ENCODE measurements at regions not wholly inside any gene's neighbourhood (a gene's known extent, or its start where the extent isn't known, plus 50 kb on each side); places are given as distances from the start of the nearest gene placed in this dataset.

DNA sequence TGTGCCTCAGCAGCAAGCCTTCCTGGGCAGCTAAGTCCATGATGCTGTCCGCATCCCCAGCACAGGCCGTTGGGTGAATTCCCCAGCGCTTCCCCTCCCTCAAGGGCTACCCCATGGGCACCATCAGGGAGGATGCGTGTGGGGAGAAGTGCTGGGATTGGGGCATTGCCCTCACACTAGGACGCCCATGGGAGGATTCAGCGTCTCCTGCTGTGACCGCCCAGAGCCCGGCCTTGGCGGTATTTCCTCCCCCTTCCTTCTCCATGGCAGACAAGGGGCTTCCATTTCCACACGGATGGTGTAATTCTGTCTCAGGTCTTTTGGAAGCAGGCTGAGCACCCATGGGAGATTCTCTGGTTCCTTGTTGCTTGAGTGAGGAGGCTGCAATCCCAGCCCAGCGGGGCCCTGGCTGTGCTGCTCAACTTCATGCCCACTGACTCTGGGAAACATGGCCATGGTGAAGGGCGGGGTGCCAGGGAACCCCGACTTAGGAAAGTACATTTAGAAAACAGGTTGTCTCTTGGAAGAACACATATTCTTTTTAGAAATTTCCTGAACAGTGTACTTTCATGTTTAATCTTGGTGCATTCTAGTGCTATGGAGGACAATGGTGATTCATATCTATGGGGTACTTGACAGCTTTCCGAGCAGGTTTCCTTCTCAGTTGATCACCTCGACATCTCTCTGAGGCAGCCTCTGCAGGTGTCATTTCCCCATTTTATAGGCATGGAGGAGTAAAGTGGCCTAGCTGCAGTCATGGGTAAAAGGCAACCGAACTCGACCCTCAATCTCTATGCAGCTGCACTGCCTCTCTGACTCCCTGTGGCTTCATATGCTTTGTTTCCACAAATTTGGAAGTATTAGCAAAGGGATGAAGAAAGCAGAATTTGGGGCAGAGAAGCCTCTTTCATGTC, 178.2 kb upstream of the CST7 start:
- DNase-seq, result no peak
- in situ Hi-C loops (cut with HindIII; ENCODE audit: low pct_ligation_motif_present, low pct_unique_long_range_greater_than_20kb, low sequenced_read_pairs), result no loop called here

DNA sequence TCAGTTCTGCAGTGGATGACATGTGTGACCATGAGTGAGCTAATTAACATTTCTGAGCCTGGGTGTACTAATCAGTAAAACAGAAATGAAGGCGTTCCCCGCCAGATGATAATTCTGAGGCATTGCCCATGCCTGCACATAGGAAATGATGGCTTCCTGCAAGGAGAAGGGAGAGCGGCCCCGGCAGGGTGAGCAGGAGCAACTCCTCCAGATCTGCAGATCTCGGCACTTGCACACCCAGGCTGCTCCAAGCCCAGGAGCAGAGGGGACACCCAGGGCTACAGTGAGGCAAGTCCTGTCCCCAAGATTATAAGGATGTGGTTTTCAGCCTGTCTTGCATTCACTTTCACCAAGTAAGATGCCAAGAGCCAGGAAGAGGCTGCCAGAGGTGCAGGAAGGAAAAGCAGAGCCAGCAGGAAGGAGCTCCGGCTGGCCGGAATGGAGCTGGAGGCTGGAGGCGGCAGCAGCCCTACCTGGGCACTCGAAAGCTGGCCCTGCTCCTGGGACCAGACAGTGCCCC, 177.5 kb upstream of the CST7 start:
- in situ Hi-C loops (cut with HindIII; ENCODE audit: low pct_ligation_motif_present, low pct_unique_long_range_greater_than_20kb, low sequenced_read_pairs), result no loop called here
- DNase-seq, result no peak

DNA sequence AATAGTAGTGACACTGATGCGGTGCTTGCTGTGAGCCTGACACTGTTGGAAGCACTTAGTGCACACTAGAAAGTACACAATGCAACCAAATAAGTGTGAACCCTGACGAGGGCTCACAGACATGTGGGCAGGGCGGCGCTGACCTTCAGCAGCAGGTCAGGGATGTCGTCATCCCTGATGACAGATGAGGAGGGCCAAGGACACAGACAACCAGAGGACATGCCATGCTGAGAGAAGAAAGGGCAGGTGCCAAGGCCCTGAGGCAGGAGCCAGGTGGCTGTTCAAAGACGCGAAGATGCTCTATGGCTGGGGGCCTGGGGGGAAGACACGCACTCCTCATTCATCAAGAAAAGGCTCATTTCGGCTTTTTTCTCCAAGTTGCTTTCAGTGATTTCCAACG, 176.4 kb upstream of the CST7 start:
- DNase-seq, result no peak
- in situ Hi-C loops (cut with HindIII; ENCODE audit: low pct_ligation_motif_present, low pct_unique_long_range_greater_than_20kb, low sequenced_read_pairs), result no loop called here

DNA sequence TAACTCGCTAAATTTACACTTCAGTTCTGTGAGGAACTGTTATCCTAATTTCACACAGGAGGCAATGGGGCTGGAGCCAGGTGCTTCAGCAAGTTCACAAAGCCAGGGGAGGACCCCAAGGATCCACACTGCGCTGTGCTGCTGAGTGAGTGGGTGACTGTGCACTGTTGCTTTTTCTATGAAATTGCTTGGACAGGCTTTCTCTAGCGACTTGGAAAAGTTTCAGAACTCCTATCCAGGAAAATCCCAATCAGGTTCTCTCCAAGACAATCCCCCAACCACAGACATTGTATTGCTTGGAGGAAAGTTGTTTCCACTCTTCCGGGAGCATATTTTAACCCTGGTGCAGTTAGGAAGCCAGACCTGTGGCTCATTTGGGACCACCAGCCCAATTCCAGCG, 175.9 kb upstream of the CST7 start:
- no peak for DNase-seq
- in situ Hi-C loops (cut with HindIII; ENCODE audit: low pct_ligation_motif_present, low pct_unique_long_range_greater_than_20kb, low sequenced_read_pairs), result no loop called here

DNA sequence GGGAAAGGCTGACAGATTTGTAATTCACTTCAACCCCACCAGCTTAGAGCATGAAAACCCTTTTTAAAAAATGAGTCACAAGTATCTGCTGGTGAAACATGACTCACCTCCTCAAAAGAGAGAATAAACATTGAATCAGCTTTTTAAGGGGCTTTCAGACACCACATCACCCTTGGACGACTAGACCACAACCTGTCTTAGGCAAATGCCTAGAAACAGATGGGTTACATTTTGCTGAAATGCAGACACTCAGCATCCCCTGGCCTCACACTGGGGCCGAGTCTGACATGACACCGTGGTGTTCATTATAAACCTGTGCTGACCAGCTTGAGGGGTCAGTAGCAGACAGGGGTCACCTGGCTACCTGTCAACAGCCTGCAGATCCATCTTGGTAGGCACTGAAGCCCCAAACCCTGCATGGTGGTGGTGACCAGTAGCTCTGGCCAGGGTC, 175.3 kb upstream of the CST7 start:
- in situ Hi-C loops (cut with HindIII; ENCODE audit: low pct_ligation_motif_present, low pct_unique_long_range_greater_than_20kb, low sequenced_read_pairs), result no loop called here
- DNase-seq, result peak; percentile 43

DNA sequence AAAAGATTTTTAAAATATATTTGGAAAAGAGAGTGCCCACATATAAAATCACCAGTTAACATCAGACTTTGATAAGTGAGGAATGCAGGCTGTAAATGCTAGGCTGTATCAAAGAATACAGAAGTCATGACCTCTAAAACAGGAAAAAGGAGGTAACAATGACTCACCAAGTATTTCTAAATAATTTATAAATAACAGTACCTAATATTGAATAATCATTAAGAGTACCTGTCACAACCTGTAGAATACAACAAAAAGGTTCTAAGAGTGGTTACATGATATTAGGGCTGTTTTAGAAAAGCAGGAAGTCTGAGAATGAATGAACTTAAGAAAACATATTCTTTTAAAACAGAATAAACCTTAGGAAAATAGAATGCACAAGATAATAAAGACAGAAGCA, 173.1 kb upstream of the CST7 start:
- no peak for DNase-seq
- in situ Hi-C loops (cut with HindIII; ENCODE audit: low pct_ligation_motif_present, low pct_unique_long_range_greater_than_20kb, low sequenced_read_pairs), result no loop called here

DNA sequence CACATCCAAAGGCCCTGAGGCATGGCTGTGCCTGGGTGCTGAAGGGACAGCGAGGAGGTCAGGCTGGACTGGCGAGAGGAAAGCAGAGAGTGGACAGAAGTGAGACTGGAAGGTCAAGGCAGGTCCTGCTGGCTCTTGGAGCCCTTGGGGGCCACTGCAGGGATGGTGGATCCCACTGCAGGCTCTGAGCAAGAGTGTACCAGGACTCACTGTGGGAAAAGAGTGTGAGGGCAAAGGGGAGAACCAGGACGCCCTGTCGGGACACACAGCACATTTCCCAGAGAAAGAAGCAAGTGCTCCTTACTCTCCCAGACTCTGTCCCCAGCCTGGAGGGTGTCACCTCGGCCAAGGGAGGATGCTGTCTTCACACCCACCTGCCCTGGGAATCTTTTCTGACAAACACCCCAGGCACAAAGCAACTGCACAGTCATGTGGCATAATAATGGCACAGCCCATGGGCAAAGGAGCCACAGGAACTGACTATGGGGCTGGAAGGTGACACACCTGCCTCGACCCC, 172.3 kb upstream of the CST7 start:
- in situ Hi-C loops (cut with HindIII; ENCODE audit: low pct_ligation_motif_present, low pct_unique_long_range_greater_than_20kb, low sequenced_read_pairs), result no loop called here
- DNase-seq, result no peak

DNA sequence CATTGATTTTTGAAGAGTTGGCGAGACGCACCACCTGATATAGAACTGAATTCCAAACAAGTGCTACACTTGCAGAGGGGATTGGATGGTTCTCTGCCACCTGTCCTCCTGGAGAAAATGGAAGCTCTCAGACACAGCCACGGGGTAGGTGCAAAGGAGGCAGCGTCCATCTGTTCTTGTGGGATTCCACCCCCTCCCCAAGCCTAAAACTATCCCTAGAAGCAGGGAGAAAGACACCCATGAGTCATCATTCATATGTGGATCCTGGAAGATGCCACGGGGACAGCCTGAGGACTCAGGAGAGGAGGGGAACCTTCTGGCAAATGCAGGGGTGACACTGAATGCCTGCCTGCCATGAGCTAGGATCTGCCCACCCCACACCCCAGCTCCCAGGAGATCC, 171.3 kb upstream of the CST7 start:
- DNase-seq, result no peak
- in situ Hi-C loops (cut with HindIII; ENCODE audit: low pct_ligation_motif_present, low pct_unique_long_range_greater_than_20kb, low sequenced_read_pairs), result no loop called here

DNA sequence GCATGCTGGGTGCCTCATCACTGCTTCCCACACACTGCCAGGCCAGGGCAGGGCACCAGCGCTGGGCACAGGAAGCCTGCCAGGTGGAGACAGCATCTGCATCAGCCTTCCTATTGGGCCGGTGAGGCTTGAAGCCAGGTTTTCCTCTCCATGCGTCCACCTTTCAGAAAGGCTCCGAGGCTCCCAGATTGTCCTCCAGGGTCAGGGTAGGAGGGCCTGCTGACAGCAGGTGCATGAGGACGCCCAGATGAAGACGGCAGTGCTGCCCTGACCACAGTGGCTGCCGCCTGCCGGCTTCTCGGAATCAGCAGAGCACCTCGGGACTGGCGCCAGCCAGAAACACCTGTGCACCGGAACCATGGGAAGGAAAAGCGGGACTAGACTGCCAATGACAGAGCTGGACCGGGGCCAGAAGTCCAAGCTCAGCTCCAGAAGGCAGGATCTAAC, 170.5 kb upstream of the CST7 start:
- no peak for DNase-seq
- in situ Hi-C loops (cut with HindIII; ENCODE audit: low pct_ligation_motif_present, low pct_unique_long_range_greater_than_20kb, low sequenced_read_pairs), result no loop called here

DNA sequence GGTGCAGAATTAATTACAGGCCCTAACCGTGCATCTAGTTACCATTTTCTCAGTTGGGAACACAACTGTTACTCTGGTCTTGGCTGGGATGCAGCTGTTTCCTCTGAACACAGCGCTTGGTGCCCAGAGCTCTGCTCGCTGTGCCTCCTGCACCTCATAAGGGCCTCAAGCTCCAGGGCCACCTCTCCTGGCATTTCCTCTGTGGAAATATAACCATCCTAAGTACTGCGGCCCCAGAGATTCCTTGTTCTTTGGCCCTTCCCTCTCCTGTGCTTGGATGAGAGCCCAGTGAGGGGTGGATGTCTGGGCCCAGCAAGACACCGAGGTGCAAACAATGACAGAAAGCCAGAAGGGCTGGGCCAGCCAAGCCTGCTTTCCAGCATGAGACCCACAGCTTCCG, 169.9 kb upstream of the CST7 start:
- in situ Hi-C loops (cut with HindIII; ENCODE audit: low pct_ligation_motif_present, low pct_unique_long_range_greater_than_20kb, low sequenced_read_pairs), result no loop called here

DNA sequence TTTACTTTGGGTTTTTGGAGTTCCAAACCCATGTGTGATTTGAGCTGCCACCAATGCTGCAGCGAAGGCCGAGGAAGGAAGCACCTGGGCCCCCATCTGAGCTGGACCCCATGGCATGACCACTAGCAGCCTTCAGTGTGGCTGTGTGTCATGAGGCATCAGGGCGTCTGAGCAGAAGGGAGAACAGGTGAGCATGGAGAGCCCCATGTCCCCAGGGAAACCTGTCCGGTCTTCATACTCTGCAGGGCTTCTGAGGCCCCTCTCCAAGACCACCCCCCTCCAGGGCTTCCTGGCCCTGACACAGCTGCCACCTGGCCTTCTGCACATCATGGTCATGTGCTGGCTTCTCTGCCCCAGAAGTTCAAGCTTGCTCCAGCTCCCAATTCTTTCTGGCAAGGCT, 169.1 kb upstream of the CST7 start:
- in situ Hi-C loops (cut with HindIII; ENCODE audit: low pct_ligation_motif_present, low pct_unique_long_range_greater_than_20kb, low sequenced_read_pairs), result no loop called here
- no peak for DNase-seq

More for the DNA sequence above, 169.9 kb upstream of the CST7 start:
- DNase-seq, result no peak

DNA sequence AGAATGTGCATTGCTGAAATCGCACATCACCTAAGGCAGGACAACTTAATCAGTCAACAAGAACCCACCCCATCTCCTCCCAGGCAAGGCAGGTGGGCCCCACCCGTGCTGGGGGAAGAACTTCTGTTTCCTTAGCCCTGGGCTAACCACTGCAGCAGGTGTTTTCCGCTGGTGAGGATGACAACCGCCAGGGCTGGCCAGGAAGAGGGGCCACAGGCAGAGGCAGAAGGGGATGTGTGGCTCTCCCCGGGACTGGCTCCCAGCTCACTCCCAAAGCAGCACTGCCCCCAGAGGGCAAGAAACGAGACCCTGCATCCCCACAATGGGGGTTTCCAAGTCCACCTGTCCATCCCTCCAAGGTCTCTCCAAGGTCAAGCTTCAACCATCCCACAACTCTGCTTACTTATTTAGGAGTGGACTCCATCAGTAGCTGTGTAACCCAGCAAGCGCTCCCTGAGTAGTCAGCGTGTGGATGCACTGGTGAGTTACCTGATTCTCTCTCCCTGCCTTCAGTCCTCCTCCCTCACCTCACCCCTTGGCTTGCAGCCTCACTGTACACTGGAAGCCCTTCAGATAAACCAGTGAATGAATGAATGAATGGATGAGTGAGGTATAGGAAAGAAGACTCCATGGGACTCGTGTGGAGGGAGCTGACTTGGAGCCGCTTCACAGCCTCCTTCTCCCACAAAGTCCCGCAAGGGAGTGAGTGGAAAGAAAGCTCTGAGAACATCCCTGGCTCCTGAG, 168.2 kb upstream of the CST7 start:
- in situ Hi-C loops (cut with HindIII; ENCODE audit: low pct_ligation_motif_present, low pct_unique_long_range_greater_than_20kb, low sequenced_read_pairs), result no loop called here
- DNase-seq, result no peak

DNA sequence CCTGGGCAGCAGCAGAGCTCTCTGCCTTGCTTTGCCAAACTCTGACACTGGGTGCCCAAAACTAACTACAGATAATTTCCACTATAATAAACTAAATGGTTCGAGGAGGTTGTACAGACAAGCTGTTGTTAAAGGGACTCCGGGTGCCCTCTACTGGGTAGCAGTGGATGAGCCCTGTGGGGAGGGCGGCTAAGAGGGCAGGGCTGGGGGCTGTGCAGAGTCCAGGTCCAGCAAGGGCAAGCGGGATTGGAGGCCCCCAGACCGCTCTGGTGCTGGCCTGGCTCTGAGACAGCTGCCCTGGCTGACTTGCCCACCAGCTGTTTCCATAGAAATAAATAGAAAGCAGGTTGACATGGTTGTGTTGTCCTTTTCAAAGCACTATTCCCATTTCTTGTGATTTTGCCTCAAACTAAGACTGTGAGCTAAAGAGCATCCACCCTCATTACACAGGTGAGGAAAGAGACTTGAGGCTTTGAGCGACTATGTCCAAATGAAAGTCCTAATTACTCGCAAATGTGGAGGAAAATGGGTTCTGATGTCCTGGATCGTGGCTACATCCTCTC, 167.6 kb upstream of the CST7 start:
- in situ Hi-C loops (cut with HindIII; ENCODE audit: low pct_ligation_motif_present, low pct_unique_long_range_greater_than_20kb, low sequenced_read_pairs), result no loop called here
- DNase-seq, result peak; percentile 26

DNA sequence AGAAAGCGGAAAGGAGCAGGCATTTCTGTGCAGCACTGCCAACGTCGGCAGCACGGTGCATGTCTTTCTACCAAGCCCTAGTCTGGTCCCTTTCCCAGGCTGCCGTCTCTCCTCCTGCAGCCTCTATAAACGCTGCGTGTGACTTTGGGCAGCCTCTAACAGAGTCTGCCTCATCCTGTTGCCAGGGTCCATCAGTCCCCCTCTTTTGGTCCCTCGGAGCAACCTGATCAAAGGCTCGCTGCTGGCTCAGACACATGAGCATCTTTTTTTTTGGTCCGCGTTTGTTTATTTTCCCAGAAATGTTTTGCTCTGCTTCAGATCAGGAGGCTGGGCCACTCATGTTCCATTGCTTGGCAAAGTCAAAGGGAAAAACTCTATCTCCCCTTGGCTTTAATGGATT, 166.8 kb upstream of the CST7 start:
- DNase-seq, result no peak
- in situ Hi-C loops (cut with HindIII; ENCODE audit: low pct_ligation_motif_present, low pct_unique_long_range_greater_than_20kb, low sequenced_read_pairs), result no loop called here

DNA sequence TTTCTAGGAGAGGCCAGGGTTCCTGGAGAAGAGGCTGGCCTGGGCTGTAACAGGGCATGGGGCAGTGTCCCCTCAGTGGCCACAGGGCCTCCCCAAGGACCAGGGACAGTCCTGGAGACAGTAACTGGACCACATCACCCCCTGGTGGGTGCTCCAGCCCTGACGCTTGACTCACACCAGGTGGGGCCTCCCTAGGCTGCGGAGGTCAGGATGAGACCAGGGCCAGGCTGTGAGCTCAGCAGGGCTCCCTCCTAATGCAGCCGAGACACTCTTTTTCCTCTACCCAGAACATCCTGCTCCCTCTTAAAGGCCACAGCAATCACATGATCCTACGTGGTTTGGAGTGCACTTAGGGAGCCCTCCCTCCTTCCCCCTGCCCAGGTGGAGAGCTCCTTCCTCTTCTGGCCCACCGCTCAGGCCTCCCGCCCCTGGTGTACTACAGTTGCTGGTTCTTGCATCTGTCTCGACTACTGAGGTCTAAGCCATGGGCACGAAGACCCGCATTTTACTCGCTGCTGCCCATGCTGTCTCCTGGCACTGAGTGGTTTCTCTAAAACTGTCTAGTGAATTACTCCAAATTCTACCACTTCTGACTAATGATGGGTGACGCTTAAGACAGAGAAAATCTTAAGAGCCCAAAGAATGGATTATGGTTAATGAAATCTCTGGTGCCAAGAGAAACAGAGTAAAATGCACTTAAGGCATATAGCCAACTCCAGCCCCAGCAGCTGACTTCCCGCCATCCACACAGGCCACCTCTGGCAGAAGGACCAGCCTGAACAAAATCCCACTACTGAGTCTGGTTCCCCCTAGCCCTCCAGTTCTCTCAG, 166.1 kb upstream of the CST7 start:
- in situ Hi-C loops (cut with HindIII; ENCODE audit: low pct_ligation_motif_present, low pct_unique_long_range_greater_than_20kb, low sequenced_read_pairs), result no loop called here

DNA sequence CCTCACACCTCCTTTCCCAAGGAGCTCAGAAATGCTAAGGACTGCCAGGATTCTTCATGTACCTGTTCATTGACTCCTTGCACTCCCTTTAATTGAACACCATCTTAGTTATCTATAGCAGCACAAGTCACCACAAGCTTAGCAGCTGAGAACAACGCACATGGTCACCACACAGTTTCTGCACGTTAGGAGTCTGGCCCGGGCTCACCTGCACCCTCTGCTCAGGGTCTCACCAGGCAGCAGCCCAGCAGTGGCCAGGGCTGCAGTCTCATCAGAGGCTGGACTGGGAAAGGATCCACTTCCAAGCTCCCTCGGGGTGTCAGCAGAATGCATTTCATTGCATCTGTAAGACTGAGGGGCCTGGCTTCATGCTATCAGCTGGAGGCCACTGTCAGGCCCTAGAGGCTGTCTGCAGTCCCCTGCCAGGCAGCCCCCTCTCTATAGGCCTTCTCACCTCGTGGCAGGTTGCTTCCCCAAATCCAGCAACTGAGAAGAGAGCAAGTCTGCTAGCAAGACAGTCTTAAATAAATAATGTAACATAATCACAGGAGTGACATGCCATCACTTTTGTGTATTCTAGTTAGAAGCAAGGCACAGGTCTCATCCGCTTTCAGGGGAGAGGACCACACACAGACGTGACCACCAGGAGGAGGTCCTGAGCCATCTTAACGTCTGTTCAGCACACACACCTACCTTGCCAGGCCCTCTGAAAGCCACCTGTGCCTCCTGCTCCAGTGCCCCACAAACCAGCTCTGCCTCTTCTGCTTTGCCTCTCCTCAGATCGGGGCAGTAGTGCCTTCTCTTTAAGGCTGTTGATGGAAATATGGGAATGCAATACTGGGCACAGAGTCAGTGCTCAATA, 165.2 kb upstream of the CST7 start:
- in situ Hi-C loops (cut with HindIII; ENCODE audit: low pct_ligation_motif_present, low pct_unique_long_range_greater_than_20kb, low sequenced_read_pairs), result no loop called here
- no peak for DNase-seq

More for the DNA sequence above, 166.1 kb upstream of the CST7 start:
- no peak for DNase-seq

DNA sequence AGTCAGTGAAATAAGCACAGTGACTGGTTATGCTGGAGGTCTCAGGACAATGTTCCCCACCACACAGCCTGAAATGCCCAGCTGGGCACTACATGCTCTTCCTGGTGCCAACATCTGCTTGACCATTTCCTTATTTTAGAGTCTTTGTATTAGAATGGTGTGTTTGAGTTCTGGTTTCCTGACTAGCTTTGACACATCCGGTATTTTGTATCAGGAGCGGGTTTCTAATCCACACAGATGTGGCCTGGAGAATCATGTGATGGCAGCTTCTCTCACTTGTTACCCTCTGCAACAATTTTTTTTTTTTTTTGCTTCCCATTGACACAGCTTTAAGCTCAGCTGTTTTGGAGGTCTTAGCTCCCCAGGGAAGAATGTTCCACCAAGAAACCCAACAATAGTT, 164.5 kb upstream of the CST7 start:
- DNase-seq, result no peak
- in situ Hi-C loops (cut with HindIII; ENCODE audit: low pct_ligation_motif_present, low pct_unique_long_range_greater_than_20kb, low sequenced_read_pairs), result no loop called here

Data from ACHN (cell line).